ENCODE measurements at regions not wholly inside any gene's neighbourhood (a gene's known extent, or its start where the extent isn't known, plus 50 kb on each side); places are given as distances from the start of the nearest gene placed in this dataset.

- DNase-seq (ENCODE audit: low spot score), result no peak
Observed at GRCh38 chr11:45347348-45348082, 61.4 kb upstream of the SYT13 start.

DNA sequence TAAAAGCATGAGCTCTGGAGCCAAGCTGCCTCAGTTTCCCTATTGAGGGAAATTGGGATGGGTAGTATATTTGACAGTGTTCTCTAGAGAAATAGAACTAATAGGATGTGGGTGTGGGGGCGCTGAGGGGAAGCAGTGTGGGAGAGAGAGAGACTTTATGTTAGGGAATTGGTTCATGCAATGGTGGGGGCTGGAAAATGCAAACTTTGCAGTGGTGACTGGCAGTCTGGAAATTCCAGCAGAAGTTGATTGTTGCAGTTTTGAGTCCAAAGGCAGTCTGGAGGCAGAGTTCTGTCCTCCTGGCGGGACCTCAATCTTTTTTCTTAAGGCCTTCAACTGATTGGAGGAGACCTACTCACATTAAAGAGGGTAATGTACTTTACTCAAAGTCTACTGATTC lies 59.4 kb upstream of the SYT13 start:
- DNase-seq (ENCODE audit: low spot score), result no peak

DNA sequence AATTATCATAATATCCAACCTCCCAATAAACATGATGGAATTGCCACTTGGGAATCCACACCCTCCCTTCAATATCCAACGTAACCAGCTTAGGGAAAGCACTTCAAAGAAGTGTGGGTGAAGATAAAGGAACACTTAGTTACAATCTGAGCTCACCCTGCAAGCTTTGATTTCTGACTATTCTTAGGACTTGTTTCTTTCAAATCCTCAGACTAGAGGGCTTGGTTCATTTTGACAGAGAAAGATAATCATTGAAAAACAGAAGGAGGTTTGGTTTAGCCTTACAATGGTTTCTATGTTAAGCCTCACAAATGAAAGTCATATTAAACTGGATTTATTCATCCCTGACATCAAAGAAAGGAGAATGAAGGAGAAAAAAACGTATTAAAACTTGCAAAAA lies 57.9 kb upstream of the SYT13 start:
- DNase-seq (ENCODE audit: low spot score), result peak; percentile 59

DNA sequence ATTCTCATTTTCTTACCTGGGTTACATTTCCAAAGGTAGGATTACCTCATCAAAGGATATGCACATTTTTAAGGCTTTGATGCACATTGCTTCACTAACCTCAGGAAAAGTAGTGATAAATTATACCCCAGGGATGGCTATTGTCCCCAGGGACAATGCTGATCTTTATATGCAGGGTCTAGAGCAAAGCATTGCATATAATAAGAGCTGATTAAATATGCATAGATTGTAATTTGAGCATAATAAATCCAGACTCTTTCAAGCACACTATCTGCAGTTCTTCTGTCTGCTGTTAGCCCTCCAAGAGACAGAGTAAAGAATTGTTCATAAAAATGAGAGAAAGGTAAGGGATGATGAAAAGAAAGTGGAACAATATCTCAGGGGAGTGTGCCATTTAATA lies 57.3 kb upstream of the SYT13 start:
- no peak for DNase-seq (ENCODE audit: low spot score)

- DNase-seq (ENCODE audit: low spot score), result no peak
Observed at GRCh38 chr11:45341372-45341771, 55.2 kb upstream of the SYT13 start.

GRCh38 chr11:45339729-45340519 lies 53.8 kb upstream of the SYT13 start:
- DNase-seq (ENCODE audit: low spot score), result peak; percentile 77

DNA sequence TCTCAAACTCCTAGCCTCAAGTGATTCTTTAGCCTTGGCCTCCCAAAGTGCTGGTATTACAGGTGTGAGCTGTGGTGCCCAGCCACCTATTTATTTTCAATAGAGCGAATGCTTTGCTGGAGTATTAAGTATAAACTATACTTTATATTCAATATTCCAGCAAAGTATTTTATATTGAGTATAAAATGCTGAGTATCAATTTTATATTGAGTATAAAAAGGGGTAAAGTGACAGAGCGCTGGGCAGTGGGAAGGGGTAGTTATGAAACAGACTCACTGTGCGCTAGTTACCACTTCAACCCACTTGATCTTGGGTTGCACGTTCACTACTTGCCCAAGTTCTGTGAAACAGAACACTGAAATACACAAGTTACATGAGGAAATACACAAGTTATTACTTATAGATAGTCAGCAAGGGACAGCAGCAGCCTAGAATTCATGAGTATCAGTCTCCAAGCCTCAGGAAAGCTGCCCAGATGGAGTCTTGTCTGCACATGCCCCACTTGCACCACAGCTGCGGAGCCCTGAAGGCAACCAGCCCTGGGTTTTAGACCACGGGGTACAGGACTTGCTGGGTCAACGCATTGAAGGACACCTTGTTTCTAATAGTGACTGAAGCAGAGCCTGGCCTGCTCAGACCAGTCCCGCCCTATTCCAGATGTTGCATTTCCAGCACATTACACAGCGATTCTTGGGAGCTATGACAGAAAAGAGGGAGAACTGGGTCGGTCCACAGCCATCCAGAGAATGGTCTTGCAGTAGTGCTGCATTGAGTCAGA lies 51.6 kb upstream of the SYT13 start:
- no peak for DNase-seq (ENCODE audit: low spot score)

DNA sequence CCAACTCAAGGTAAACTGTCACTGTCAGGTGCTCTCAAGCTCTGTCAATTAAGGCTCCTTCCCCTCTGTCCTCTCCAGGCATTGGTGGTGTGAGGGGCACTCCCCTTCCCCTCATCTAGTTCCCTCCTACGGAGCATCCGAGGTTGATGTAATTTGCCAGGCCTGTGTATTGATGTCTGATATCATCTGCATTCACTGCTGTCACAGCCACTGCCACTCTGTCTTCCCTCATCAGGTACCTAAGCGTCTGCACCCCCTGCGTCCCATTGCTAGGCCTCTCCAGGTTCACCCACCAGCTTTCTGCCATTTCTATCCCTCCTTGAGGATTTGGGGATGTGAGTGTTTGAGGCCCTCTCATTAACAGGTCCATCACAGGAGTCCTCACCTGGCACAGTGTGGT lies 50.0 kb upstream of the SYT13 start:
- no peak for DNase-seq (ENCODE audit: low spot score)

Data from putamen (tissue), 1 donor.